Astrocyte (in vitro differentiated cells and primary cell): ENCODE measurements at regions not wholly inside any gene's neighbourhood (a gene's known extent, or its start where the extent isn't known, plus 50 kb on each side); places are given as distances from the start of the nearest gene placed in this dataset.

Experiments
- EZH2 ChIP-seq: IDR thresholded peaks from 2 replicates; pipeline ENCODE4 v1.6.1; 2012; ENCODE audit warnings: mild to moderate bottlenecking, low read length, inconsistent platforms; ENCODE audit not compliant: insufficient read depth
- TF ChIP-seq, protein P1 (sequence below): IDR thresholded peaks from 2 replicates; pipeline ENCODE4 v1.5.1; 2011; ENCODE audit warnings: low read depth, mild to moderate bottlenecking, inconsistent platforms, low read length, moderate library complexity; ENCODE audit not compliant: insufficient read depth

DNA sequence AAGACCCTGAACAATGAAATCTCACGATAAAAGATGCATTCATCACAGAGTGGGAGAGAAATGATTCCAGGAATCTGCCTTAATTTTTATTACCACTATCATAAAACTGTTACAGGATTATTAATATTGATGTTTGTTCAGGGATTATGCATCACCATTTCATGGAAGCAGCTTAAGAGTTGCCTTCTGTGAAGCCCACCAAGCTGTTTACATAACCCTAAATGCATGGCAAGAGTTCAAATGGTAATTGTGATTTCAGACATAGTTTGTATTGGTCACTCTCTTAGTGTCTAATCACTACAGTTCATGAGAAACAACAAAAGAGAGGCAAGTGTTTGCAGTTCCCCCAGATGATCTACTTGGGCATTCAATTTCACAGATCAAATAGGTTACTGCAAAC, 527.7 kb downstream of the RPS29 start:
- TF ChIP-seq, protein P1, sequence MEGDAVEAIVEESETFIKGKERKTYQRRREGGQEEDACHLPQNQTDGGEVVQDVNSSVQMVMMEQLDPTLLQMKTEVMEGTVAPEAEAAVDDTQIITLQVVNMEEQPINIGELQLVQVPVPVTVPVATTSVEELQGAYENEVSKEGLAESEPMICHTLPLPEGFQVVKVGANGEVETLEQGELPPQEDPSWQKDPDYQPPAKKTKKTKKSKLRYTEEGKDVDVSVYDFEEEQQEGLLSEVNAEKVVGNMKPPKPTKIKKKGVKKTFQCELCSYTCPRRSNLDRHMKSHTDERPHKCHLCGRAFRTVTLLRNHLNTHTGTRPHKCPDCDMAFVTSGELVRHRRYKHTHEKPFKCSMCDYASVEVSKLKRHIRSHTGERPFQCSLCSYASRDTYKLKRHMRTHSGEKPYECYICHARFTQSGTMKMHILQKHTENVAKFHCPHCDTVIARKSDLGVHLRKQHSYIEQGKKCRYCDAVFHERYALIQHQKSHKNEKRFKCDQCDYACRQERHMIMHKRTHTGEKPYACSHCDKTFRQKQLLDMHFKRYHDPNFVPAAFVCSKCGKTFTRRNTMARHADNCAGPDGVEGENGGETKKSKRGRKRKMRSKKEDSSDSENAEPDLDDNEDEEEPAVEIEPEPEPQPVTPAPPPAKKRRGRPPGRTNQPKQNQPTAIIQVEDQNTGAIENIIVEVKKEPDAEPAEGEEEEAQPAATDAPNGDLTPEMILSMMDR = no peak
- no peak for TF ChIP-seq EZH2
